ENCODE measurements at regions not wholly inside any gene's neighbourhood (a gene's known extent, or its start where the extent isn't known, plus 50 kb on each side); places are given as distances from the start of the nearest gene placed in this dataset.
A peak's percentile ranks its signal among the peaks of the same experiment; 100 is the strongest.

GRCh38 chr14:29217813-29218450 lies 451.3 kb downstream of the FOXG1 start:
- DNase-seq (ENCODE audit: low spot score): no peak

GRCh38 chr14:29220072-29220471 lies 453.5 kb downstream of the FOXG1 start:
- no peak for DNase-seq (ENCODE audit: low spot score)

GRCh38 chr14:29220566-29220965 lies 454.0 kb downstream of the FOXG1 start:
- no peak for DNase-seq (ENCODE audit: low spot score)

- DNase-seq (ENCODE audit: low spot score): no peak
Observed at GRCh38 chr14:29222006-29222405, 455.4 kb downstream of the FOXG1 start.

- DNase-seq (ENCODE audit: low spot score): peak; percentile 38
Observed at GRCh38 chr14:29222671-29223268, 456.2 kb downstream of the FOXG1 start.

- DNase-seq (ENCODE audit: low spot score): no peak
Observed at GRCh38 chr14:29223947-29224346, 457.4 kb downstream of the FOXG1 start.

- DNase-seq (ENCODE audit: low spot score): no peak
Observed at GRCh38 chr14:29227631-29228030, 461.0 kb downstream of the FOXG1 start.

- no peak for DNase-seq (ENCODE audit: low spot score)
Observed at GRCh38 chr14:29232153-29232552, 465.6 kb downstream of the FOXG1 start.

GRCh38 chr14:29232711-29233110 lies 466.1 kb downstream of the FOXG1 start:
- DNase-seq (ENCODE audit: low spot score): no peak

- DNase-seq (ENCODE audit: low spot score): no peak
Observed at GRCh38 chr14:29233188-29233587, 466.6 kb downstream of the FOXG1 start.

- no peak for DNase-seq (ENCODE audit: low spot score)
Observed at GRCh38 chr14:29235991-29236390, 469.4 kb downstream of the FOXG1 start.

- no peak for DNase-seq (ENCODE audit: low spot score)
Observed at GRCh38 chr14:29236401-29236800, 469.8 kb downstream of the FOXG1 start.

GRCh38 chr14:29236848-29237247 lies 470.3 kb downstream of the FOXG1 start:
- DNase-seq (ENCODE audit: low spot score): no peak

- no peak for DNase-seq (ENCODE audit: low spot score)
Observed at GRCh38 chr14:29240066-29240465, 473.5 kb downstream of the FOXG1 start.

- DNase-seq (ENCODE audit: low spot score): no peak
Observed at GRCh38 chr14:29242755-29243754, 476.5 kb downstream of the FOXG1 start.

- DNase-seq (ENCODE audit: low spot score): no peak
Observed at GRCh38 chr14:29255692-29256091, 489.1 kb downstream of the FOXG1 start.

- no peak for DNase-seq (ENCODE audit: low spot score)
Observed at GRCh38 chr14:29262979-29263378, 496.4 kb downstream of the FOXG1 start.

- no peak for DNase-seq (ENCODE audit: low spot score)
Observed at GRCh38 chr14:29264865-29265264, 498.3 kb downstream of the FOXG1 start.

GRCh38 chr14:29265852-29266251 lies 499.3 kb downstream of the FOXG1 start:
- DNase-seq (ENCODE audit: low spot score): no peak

- DNase-seq (ENCODE audit: low spot score): no peak
Observed at GRCh38 chr14:29271669-29272068, 505.1 kb downstream of the FOXG1 start.

GRCh38 chr14:29273513-29273912 lies 506.9 kb downstream of the FOXG1 start:
- no peak for DNase-seq (ENCODE audit: low spot score)

- no peak for DNase-seq (ENCODE audit: low spot score)
Observed at GRCh38 chr14:29274890-29275596, 508.5 kb downstream of the FOXG1 start.
